ENCODE measurements at regions not wholly inside any gene's neighbourhood (a gene's known extent, or its start where the extent isn't known, plus 50 kb on each side); places are given as distances from the start of the nearest gene placed in this dataset.

DNA sequence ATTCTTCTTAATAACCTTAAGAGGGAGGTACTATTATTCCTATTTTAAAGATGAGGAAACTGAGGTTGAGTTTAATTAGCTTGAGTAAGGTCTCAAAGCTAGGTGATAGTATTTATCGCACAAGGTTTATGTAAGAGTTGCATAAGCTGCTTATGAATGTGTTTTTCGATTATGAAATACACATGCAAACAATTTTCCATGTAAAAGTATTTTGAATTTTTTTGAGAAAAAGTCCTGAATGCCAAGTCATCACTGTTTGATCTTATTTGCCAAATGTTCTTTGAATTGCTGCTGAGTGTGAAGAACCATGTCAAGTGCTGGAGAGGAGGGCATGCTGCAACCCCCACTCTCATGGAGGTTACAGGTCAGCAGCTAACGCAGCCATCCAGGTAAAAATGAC is 174.4 kb downstream of the CARTPT start:
- DNase-seq (ENCODE audit: low spot score) (no peak), ATAC-seq (ENCODE audit: insufficient number of reproducible peaks, low FRiP score, low read depth) (no peak)
- H3K27me3 ChIP-seq (replicated peaks; ENCODE audit: insufficient read depth): no peaks in the 10 kb centered on the region
- no peak overlapping the region for H3K4me3 ChIP-seq
- H3K9me3 ChIP-seq: no peaks in the 10 kb centered on the region
- peaks cover 6 to 22% of the 10 kb centered on the region in 2 donors for H3K4me1 ChIP-seq (ENCODE audit: control insufficient read depth in 1 of 2, low read depth in 2 of 2)
- TF ChIP-seq CTCF (IDR thresholded peaks at IDR 0.05): no peak
- H3K36me3 ChIP-seq: no peaks in the 10 kb centered on the region
- no peak overlapping the region for H3K27ac ChIP-seq

DNA sequence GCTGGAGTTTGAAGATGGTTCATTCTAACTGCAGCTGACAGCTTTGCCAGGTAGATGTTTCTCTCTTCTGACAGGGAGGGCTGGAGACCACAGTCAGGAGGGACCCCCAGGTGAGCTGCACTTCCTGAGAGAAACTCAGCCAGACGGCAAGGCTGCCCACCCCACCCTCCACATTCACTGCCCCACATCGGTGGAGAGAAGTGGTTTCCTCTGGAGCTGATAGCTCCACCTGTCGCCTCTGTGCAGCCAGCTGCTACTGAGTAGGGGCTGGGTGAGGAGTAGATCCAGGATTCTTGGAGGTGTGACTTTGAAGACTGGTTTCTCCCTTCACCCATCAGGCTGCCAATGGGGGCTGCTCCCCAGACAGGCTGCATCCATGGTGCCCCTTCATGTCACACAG is 175.0 kb downstream of the CARTPT start:
- Histone ChIP-seq H3K36me3 (no peaks in the 10 kb centered on the region), H3K27ac (no peak overlapping the region), H3K4me3 (no peak overlapping the region), H3K4me1 (ENCODE audit: control insufficient read depth in 1 of 2, low read depth in 2 of 2) (peaks cover 6 to 22% of the 10 kb centered on the region in 2 donors), H3K27me3 (replicated peaks; ENCODE audit: insufficient read depth) (no peaks in the 10 kb centered on the region), H3K9me3 (no peaks in the 10 kb centered on the region)
- TF ChIP-seq CTCF (IDR thresholded peaks at IDR 0.05): no peak
- DNase-seq (ENCODE audit: low spot score) (no peak), ATAC-seq (ENCODE audit: insufficient number of reproducible peaks, low FRiP score, low read depth) (no peak)

DNA sequence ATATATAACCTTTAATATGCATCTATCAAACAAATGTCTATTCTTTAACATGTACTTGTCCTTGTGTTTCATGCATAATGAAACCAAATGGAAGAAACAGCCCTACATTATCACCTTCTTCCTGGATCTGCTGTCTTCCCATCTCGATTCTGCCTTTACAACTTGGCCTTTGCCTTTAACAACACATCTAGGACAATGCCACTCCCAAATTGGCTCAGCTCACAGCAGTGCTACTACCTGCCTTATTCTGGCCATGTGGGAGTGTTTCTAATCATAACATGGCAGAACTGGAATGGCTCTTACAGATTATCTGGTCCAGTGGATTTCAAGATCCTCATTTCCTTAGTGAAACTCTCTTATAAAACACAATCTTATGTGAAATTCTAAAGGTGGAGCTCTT is 176.5 kb downstream of the CARTPT start:
- DNase-seq (ENCODE audit: low spot score) (no peak), ATAC-seq (ENCODE audit: insufficient number of reproducible peaks, low FRiP score, low read depth) (no peak)
- Histone ChIP-seq H3K9me3 (no peaks in the 10 kb centered on the region), H3K27me3 (replicated peaks; ENCODE audit: insufficient read depth) (no peaks in the 10 kb centered on the region), H3K27ac (no peak overlapping the region), H3K4me3 (no peak overlapping the region), H3K4me1 (ENCODE audit: control insufficient read depth in 1 of 2, low read depth in 2 of 2) (peaks cover 6 to 28% of the 10 kb centered on the region in 2 donors), H3K36me3 (no peaks in the 10 kb centered on the region)
- TF ChIP-seq CTCF (IDR thresholded peaks at IDR 0.05): no peak

GRCh38 chr5:71899865-71900342 is 180.8 kb downstream of the CARTPT start:
- no peak for TF ChIP-seq CTCF (IDR thresholded peaks at IDR 0.05)
- DNase-seq (ENCODE audit: low spot score) (no peak), ATAC-seq (ENCODE audit: insufficient number of reproducible peaks, low FRiP score, low read depth) (no peak)
- peaks cover 0 to 6% of the 10 kb centered on the region in 2 donors for H3K4me1 ChIP-seq (ENCODE audit: control insufficient read depth in 1 of 2, low read depth in 2 of 2)
- H3K4me3 ChIP-seq: no peak overlapping the region
- no peaks in the 10 kb centered on the region for H3K9me3 ChIP-seq
- H3K36me3 ChIP-seq: no peaks in the 10 kb centered on the region
- H3K27me3 ChIP-seq (replicated peaks; ENCODE audit: insufficient read depth): no peaks in the 10 kb centered on the region
- H3K27ac ChIP-seq: no peak overlapping the region

DNA sequence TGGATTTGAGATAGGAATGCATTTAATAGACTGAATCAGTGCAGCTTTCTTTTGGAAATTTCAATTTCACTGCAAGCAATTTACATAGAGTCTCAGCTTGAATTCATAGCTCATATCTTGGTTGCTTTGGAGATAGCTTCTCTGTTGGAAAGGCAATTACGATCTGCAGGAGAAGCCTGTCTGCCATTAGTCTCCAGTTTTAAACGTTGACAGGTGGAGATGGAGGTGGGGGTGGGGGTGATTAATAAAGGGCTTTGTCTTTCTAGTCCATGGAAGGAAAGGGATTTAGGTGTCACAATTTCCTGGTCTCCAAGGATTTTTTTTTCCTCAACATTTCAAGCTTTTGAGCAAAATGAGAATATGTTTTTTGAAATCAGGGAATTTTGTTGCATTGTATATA is 184.7 kb downstream of the CARTPT start:
- H3K9me3 ChIP-seq: no peaks in the 10 kb centered on the region
- H3K4me1 ChIP-seq (ENCODE audit: control insufficient read depth in 1 of 2, low read depth in 2 of 2): peaks cover 3 to 34% of the 10 kb centered on the region in 2 donors
- no peak for TF ChIP-seq CTCF (IDR thresholded peaks at IDR 0.05)
- H3K36me3 ChIP-seq: no peaks in the 10 kb centered on the region
- H3K27ac ChIP-seq: no peak overlapping the region
- no peak overlapping the region for H3K4me3 ChIP-seq
- H3K27me3 ChIP-seq (replicated peaks; ENCODE audit: insufficient read depth): no peaks in the 10 kb centered on the region
- no peak for DNase-seq (ENCODE audit: low spot score)
- no peak for ATAC-seq (ENCODE audit: insufficient number of reproducible peaks, low FRiP score, low read depth)
